Mucosa of descending colon (tissue), 3 donors: ENCODE measurements at regions not wholly inside any gene's neighbourhood (a gene's known extent, or its start where the extent isn't known, plus 50 kb on each side); places are given as distances from the start of the nearest gene placed in this dataset.

Experiments used
- ATAC-seq: fragments of 200-7000 bp; cut with Tn5 transposase; one replicate; pipeline ENCODE4 v1.9.1; 2020; ENCODE audit warnings: mild to moderate bottlenecking, moderate library complexity
- DNase-seq, 3 donors: peaks; one replicate each; pipeline ENCODE4 v3.0.0-alpha.2; 2020
- H3K36me3 ChIP-seq: fragments of 200-600 bp; one replicate; pipeline ENCODE4 v1.8.0; 2021; ENCODE audit warnings: low read depth, mild to moderate bottlenecking
- H3K4me1 ChIP-seq: fragments of 200-600 bp; one replicate; pipeline ENCODE4 v1.8.0; 2021; ENCODE audit warnings: low read depth, mild to moderate bottlenecking
- H3K4me3 ChIP-seq: fragments of 200-600 bp; one replicate; pipeline ENCODE4 v1.8.0; 2021; ENCODE audit warnings: mild to moderate bottlenecking
- H3K9me3 ChIP-seq: fragments of 200-600 bp; one replicate; pipeline ENCODE4 v1.8.0; 2021; ENCODE audit warnings: mild to moderate bottlenecking
- CTCF ChIP-seq: fragments of 200-600 bp; IDR thresholded peaks from one replicate; pipeline ENCODE4 v1.8.0; 2022; ENCODE audit warnings: antibody characterized with exemption, mild to moderate bottlenecking
- intact Hi-C, 2 donors: fragments of 100-400 bp; cut with DNase I in 1 of 2; cut with micrococcal nuclease in 1 of 2; formaldehyde crosslinking; loops; one replicate each; pipeline versions ENCODE4 v1.11.0 to v1.11.1; 2022; cut with DNase I, micrococcal nuclease
- donor health status: DM: no; HTN: no; CAD: no; lungs with moderate emphysema.
- donor health status: DM: no; HTN: no; CAD: no.
- donor health status: DM: no; HTN: yes; CAD: no.

- TF ChIP-seq CTCF: no peak
- no peaks in the 10 kb centered on the region for H3K9me3 ChIP-seq
- intact Hi-C loops: no loop called here
- DNase-seq (peak in 1 of 3 donors; percentile 35), ATAC-seq (no peak)
- no peaks in the 10 kb centered on the region for H3K36me3 ChIP-seq
- no peaks in the 10 kb centered on the region for H3K4me1 ChIP-seq
- no peak overlapping the region for H3K4me3 ChIP-seq
These were observed 291.1 kb downstream of the KLHL4 start for GRCh38 chrX:87808576-87809243.

GRCh38 chrX:87813566-87813965 lies 296.0 kb downstream of the KLHL4 start:
- TF ChIP-seq CTCF: no peak
- intact Hi-C loops: no loop called here
- ATAC-seq (no peak), DNase-seq (no peak)
- Histone ChIP-seq H3K9me3 (no peaks in the 10 kb centered on the region), H3K36me3 (no peaks in the 10 kb centered on the region), H3K4me1 (no peaks in the 10 kb centered on the region), H3K4me3 (no peak overlapping the region)

- Histone ChIP-seq H3K36me3 (no peaks in the 10 kb centered on the region), H3K4me1 (no peaks in the 10 kb centered on the region), H3K4me3 (no peak overlapping the region), H3K9me3 (peaks cover 4% of the 10 kb centered on the region)
- intact Hi-C loops: no loop called here
- no peak for DNase-seq
- ATAC-seq: no peak
- no peak for TF ChIP-seq CTCF
These were observed 329.4 kb downstream of the KLHL4 start for GRCh38 chrX:87846956-87847355.

GRCh38 chrX:87873347-87873941 lies 355.8 kb downstream of the KLHL4 start:
- Histone ChIP-seq H3K4me3 (no peak overlapping the region), H3K4me1 (no peaks in the 10 kb centered on the region), H3K9me3 (no peaks in the 10 kb centered on the region), H3K36me3 (no peaks in the 10 kb centered on the region)
- intact Hi-C loops: no loop called here
- DNase-seq: no peak
- ATAC-seq: no peak
- TF ChIP-seq CTCF: no peak

- TF ChIP-seq CTCF: no peak
- no peak for ATAC-seq
- Histone ChIP-seq H3K4me1 (no peaks in the 10 kb centered on the region), H3K36me3 (no peaks in the 10 kb centered on the region), H3K9me3 (no peaks in the 10 kb centered on the region), H3K4me3 (no peak overlapping the region)
- intact Hi-C loops: no loop called here
- no peak for DNase-seq
These were observed 356.4 kb downstream of the KLHL4 start for GRCh38 chrX:87874043-87874442.
